ENCODE measurements at regions not wholly inside any gene's neighbourhood (a gene's known extent, or its start where the extent isn't known, plus 50 kb on each side); places are given as distances from the start of the nearest gene placed in this dataset.

DNA sequence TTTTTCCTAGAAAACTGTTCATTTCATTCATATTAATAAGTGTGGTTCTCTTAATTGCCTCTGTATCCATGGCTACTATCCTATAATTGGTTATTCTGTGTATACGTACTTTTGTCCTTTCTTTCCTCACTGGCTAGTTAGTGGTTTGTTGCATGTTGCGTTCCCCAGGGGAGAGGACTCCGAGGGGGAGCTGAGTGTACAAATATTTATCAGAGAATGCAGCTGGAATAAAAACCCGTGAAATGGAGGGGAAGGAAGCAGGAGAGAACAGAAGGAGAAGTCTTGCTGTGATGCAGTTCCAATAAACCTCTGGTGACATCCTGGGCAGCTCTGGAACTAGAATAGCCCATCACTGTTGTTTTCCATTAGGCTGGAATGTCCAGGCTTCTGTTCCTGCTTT, 117.1 kb upstream of the RGS6 start:
- DNase-seq (ENCODE audit: low spot score) (no peak), FAIRE-seq (no peak)

GRCh38 chr14:71824816-71825215, 107.4 kb upstream of the RGS6 start:
- no peak for DNase-seq (ENCODE audit: low spot score)

GRCh38 chr14:71833476-71833875, 98.8 kb upstream of the RGS6 start:
- FAIRE-seq (no peak), DNase-seq (ENCODE audit: low spot score) (no peak)

More at GRCh38 chr14:71824816-71825215, 107.4 kb upstream of the RGS6 start:
- no peak for FAIRE-seq

DNA sequence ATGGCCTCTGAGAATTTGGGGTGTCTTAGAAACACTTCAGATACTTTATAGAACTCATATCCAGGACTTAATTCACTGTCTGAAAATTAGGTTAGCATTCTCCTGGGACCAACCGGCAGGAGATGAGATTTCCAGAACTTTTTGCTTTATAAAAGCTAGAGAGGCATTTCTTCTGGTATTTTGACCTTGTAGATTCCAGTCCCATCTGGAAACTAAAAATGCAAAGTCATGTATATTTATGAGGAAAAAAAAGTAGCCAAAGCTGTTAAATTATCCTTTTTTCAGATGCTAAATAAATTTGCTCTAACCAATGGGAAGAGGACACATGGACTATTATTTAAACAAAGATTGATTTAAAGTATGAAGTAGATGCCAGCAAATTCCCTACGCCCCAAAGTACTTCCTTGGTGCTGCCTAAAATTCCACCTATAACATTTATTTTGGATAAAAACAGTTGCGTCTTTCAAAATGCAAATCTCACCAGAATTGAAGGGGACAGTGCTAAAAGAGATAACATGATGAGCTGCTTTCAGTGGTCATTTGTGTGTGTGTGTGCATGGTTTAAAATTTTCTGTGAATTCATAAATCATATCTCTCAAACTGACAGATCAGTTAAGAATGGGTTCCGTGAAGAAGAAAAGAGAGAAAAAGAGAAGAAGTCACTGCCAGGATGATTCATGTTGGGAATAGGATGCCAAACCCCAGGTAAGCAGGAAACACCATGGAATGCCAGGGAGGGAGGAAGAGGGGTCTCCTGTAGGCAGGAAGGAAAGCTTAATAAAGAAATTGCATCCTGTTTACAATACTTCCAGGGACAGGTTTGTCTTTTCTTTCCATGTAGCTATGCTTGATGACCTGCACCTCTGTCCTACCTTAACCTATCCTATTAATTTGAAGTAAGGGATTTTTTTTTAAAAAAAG, 97.7 kb upstream of the RGS6 start:
- DNase-seq (ENCODE audit: low spot score) (no peak), FAIRE-seq (no peak)

DNA sequence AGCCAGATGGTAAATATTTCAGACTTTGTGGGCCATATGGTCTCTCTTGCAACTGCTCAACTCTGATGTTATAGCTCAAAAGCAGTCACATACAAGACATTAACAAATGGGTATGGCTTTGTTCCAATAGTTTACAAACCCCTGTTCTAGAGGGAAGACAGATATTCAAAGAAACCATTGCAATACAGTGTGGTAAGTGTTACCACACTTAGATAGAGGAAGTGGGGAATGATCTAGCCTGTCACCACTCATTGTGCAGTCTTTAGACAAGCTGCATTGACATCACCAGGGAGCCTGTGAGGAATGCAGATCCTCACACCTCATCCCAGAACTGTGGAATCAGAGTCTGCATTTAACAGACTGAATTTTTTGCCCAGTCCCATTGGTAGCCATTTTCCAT, 80.0 kb upstream of the RGS6 start:
- no peak for FAIRE-seq

GRCh38 chr14:71855399-71856036, 76.7 kb upstream of the RGS6 start:
- DNase-seq (ENCODE audit: low spot score) (peak; percentile 8), FAIRE-seq (no peak)

More for the DNA sequence above, 80.0 kb upstream of the RGS6 start:
- DNase-seq (ENCODE audit: low spot score): no peak

DNA sequence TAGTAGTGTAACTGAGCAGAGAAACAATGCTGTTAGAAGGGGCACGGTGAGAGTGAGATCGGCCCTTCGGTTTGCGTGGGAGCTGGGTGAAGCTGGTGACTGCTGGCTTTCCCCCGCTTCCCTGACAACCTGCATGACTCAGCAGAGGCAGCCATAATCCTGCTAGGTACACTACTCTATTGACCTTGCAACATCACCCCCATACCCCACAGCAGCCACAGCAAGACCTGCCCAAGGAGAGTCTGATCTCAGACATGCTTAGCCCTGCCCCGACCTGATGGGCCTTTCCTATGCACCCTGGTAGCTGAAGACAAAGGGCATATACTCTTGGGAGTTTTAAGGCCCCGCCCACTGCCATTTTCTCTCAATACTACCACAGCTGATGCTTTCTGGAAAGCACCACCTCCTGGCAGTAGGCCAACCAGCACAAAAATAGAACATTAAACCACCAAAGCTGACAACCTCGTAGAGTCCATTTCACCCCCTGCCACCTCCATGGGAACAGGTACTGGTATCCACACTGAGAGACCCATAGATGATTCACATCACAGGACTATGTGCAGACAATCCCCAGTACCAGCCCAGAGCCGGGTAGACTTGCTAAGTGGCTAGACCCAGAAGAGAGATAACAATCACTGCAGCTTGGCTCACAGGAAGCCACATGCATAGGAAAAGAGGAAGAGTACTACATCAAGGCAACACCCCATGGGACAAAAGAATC, 75.9 kb upstream of the RGS6 start:
- DNase-seq (ENCODE audit: low spot score) (no peak), FAIRE-seq (no peak)

- DNase-seq (ENCODE audit: low spot score) (no peak), FAIRE-seq (no peak)
Observed at GRCh38 chr14:71863049-71863448, 69.2 kb upstream of the RGS6 start.

- FAIRE-seq: no peak
- no peak for DNase-seq (ENCODE audit: low spot score)
Observed at GRCh38 chr14:71863766-71864165, 68.5 kb upstream of the RGS6 start.
